ENCODE measurements at regions not wholly inside any gene's neighbourhood (a gene's known extent, or its start where the extent isn't known, plus 50 kb on each side); places are given as distances from the start of the nearest gene placed in this dataset.
"Not testable (repeated sequence)": the region's sequence is repeated elsewhere in the genome, so short reads cannot be mapped to it uniquely, and the experiment has no call there.

- H3K9ac ChIP-seq (ENCODE audit: low read depth in 1 of 2, low read length in 2 of 2), result no peak overlapping the region
- H3K9me3 ChIP-seq (ENCODE audit: control insufficient read depth in 2 of 2, low read length in 2 of 2), result peaks cover 0 to 2% of the 10 kb centered on the region in 2 donors
- no peaks in the 10 kb centered on the region for H3K36me3 ChIP-seq (ENCODE audit: control insufficient read depth in 2 of 2, insufficient read depth in 2 of 2, low read length in 2 of 2)
- H3K4me1 ChIP-seq (ENCODE audit: control insufficient read depth in 2 of 2, insufficient read depth in 2 of 2, low read length in 2 of 2), result no peaks in the 10 kb centered on the region
- no peak overlapping the region for H3K4me3 ChIP-seq (ENCODE audit: low read length in 2 of 2)
- no peak overlapping the region for H3K27ac ChIP-seq (ENCODE audit: low read depth in 2 of 2, low read length in 2 of 2)
- no peaks in the 10 kb centered on the region for H3K27me3 ChIP-seq (ENCODE audit: control insufficient read depth in 2 of 2, insufficient read depth in 2 of 2, low read length in 2 of 2)
Observed at GRCh38 chr4:160563552-160564282, 1460.8 kb downstream of the RAPGEF2 start.

DNA sequence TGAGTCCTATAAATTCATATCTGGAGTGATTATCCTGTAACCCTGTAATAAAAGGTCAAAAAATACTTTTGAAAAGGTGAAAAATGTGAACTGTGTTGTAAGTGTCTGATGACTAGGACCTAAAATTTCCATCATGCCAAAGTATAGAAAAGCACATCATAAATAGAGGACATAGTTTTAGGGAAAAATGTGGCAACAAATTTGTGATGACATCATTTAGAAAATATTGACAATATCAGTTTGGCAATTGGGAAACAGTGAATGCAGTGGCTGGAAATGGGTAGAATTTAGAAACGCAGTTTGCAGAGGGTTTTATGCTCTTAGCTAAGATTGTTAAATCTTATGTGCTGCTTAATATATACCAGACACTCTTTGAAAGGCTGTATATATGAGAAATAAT lies 1464.8 kb downstream of the RAPGEF2 start:
- Histone ChIP-seq H3K27ac (ENCODE audit: low read depth in 2 of 2, low read length in 2 of 2) (no peak overlapping the region), H3K9ac (ENCODE audit: low read depth in 1 of 2, low read length in 2 of 2) (no peak overlapping the region), H3K4me3 (ENCODE audit: low read length in 2 of 2) (no peak overlapping the region), H3K27me3 (ENCODE audit: control insufficient read depth in 2 of 2, insufficient read depth in 2 of 2, low read length in 2 of 2) (no peaks in the 10 kb centered on the region), H3K9me3 (ENCODE audit: control insufficient read depth in 2 of 2, low read length in 2 of 2) (no peaks in the 10 kb centered on the region), H3K4me1 (ENCODE audit: control insufficient read depth in 2 of 2, insufficient read depth in 2 of 2, low read length in 2 of 2) (no peaks in the 10 kb centered on the region), H3K36me3 (ENCODE audit: control insufficient read depth in 2 of 2, insufficient read depth in 2 of 2, low read length in 2 of 2) (no peaks in the 10 kb centered on the region)

GRCh38 chr4:160570271-160570670 lies 1467.4 kb downstream of the RAPGEF2 start:
- H3K27ac ChIP-seq (ENCODE audit: low read depth in 2 of 2, low read length in 2 of 2), result no peak overlapping the region
- no peaks in the 10 kb centered on the region for H3K4me1 ChIP-seq (ENCODE audit: control insufficient read depth in 2 of 2, insufficient read depth in 2 of 2, low read length in 2 of 2)
- H3K36me3 ChIP-seq (ENCODE audit: control insufficient read depth in 2 of 2, insufficient read depth in 2 of 2, low read length in 2 of 2), result no peaks in the 10 kb centered on the region
- no peak overlapping the region for H3K4me3 ChIP-seq (ENCODE audit: low read length in 2 of 2)
- H3K9me3 ChIP-seq (ENCODE audit: control insufficient read depth in 2 of 2, low read length in 2 of 2), result no peaks in the 10 kb centered on the region
- H3K27me3 ChIP-seq (ENCODE audit: control insufficient read depth in 2 of 2, insufficient read depth in 2 of 2, low read length in 2 of 2), result no peaks in the 10 kb centered on the region
- H3K9ac ChIP-seq (ENCODE audit: low read depth in 1 of 2, low read length in 2 of 2), result no peak overlapping the region

DNA sequence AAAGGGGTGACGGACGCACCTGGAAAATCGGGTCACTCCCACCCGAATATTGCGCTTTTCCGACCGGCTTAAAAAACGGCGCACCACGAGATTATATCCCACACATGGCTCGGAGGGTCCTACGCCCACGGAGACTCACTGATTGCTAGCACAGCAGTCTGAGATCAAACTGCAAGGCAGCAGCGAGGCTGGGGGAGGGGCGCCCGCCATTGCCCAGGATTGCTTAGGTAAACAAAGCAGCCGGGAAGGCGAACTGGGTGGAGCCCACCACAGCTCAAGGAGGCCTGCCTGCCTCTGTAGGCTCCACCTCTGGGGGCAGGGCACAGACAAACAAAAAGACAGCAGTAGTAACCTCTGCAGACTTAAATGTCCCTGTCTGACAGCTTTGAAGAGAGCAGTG lies 1471.4 kb downstream of the RAPGEF2 start:
- not testable (repeated sequence) for H3K27me3 ChIP-seq (ENCODE audit: control insufficient read depth in 2 of 2, insufficient read depth in 2 of 2, low read length in 2 of 2); H3K27ac ChIP-seq (ENCODE audit: low read depth in 2 of 2, low read length in 2 of 2); H3K9me3 ChIP-seq (ENCODE audit: control insufficient read depth in 2 of 2, low read length in 2 of 2); H3K4me1 ChIP-seq (ENCODE audit: control insufficient read depth in 2 of 2, insufficient read depth in 2 of 2, low read length in 2 of 2); H3K36me3 ChIP-seq (ENCODE audit: control insufficient read depth in 2 of 2, insufficient read depth in 2 of 2, low read length in 2 of 2); H3K9ac ChIP-seq (ENCODE audit: low read depth in 1 of 2, low read length in 2 of 2); H3K4me3 ChIP-seq (ENCODE audit: low read length in 2 of 2)

DNA sequence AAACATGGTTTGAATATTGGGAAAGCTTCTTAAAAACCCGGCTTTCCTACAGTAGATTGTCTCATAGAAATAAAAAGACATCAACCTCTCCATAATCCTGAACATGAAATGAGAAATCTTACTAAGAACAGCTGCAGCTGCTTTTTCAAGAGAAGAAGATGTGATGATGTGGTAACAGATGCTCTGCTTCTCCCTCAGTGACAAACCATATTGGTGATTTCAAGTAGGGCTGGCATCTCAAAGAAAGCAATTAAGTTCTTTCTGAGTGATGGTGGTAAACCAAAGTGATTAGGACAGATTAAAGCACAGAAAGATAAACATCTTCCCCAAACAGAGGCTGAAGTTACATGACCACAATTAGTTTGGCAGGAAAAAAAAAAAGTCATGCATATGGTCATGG lies 1477.7 kb downstream of the RAPGEF2 start:
- H3K27ac ChIP-seq (ENCODE audit: low read depth in 2 of 2, low read length in 2 of 2), result no peak overlapping the region

GRCh38 chr4:160592258-160592657 lies 1489.4 kb downstream of the RAPGEF2 start:
- Histone ChIP-seq H3K27me3 (ENCODE audit: control insufficient read depth in 2 of 2, insufficient read depth in 2 of 2, low read length in 2 of 2) (no peaks in the 10 kb centered on the region), H3K36me3 (ENCODE audit: control insufficient read depth in 2 of 2, insufficient read depth in 2 of 2, low read length in 2 of 2) (no peaks in the 10 kb centered on the region), H3K4me1 (ENCODE audit: control insufficient read depth in 2 of 2, insufficient read depth in 2 of 2, low read length in 2 of 2) (no peaks in the 10 kb centered on the region), H3K9ac (ENCODE audit: low read depth in 1 of 2, low read length in 2 of 2) (no peak overlapping the region), H3K9me3 (ENCODE audit: control insufficient read depth in 2 of 2, low read length in 2 of 2) (no peaks in the 10 kb centered on the region), H3K27ac (ENCODE audit: low read depth in 2 of 2, low read length in 2 of 2) (no peak overlapping the region), H3K4me3 (ENCODE audit: low read length in 2 of 2) (no peak overlapping the region)

More for the DNA sequence above, 1477.7 kb downstream of the RAPGEF2 start:
- Histone ChIP-seq H3K9me3 (ENCODE audit: control insufficient read depth in 2 of 2, low read length in 2 of 2) (no peaks in the 10 kb centered on the region), H3K4me1 (ENCODE audit: control insufficient read depth in 2 of 2, insufficient read depth in 2 of 2, low read length in 2 of 2) (no peaks in the 10 kb centered on the region), H3K27me3 (ENCODE audit: control insufficient read depth in 2 of 2, insufficient read depth in 2 of 2, low read length in 2 of 2) (no peaks in the 10 kb centered on the region), H3K4me3 (ENCODE audit: low read length in 2 of 2) (no peak overlapping the region), H3K36me3 (ENCODE audit: control insufficient read depth in 2 of 2, insufficient read depth in 2 of 2, low read length in 2 of 2) (no peaks in the 10 kb centered on the region), H3K9ac (ENCODE audit: low read depth in 1 of 2, low read length in 2 of 2) (no peak overlapping the region)

GRCh38 chr4:160595646-160596045 lies 1492.8 kb downstream of the RAPGEF2 start:
- Histone ChIP-seq H3K27ac (ENCODE audit: low read depth in 2 of 2, low read length in 2 of 2) (no peak overlapping the region), H3K9me3 (ENCODE audit: control insufficient read depth in 2 of 2, low read length in 2 of 2) (no peaks in the 10 kb centered on the region), H3K36me3 (ENCODE audit: control insufficient read depth in 2 of 2, insufficient read depth in 2 of 2, low read length in 2 of 2) (no peaks in the 10 kb centered on the region), H3K4me1 (ENCODE audit: control insufficient read depth in 2 of 2, insufficient read depth in 2 of 2, low read length in 2 of 2) (no peaks in the 10 kb centered on the region), H3K9ac (ENCODE audit: low read depth in 1 of 2, low read length in 2 of 2) (no peak overlapping the region), H3K4me3 (ENCODE audit: low read length in 2 of 2) (no peak overlapping the region), H3K27me3 (ENCODE audit: control insufficient read depth in 2 of 2, insufficient read depth in 2 of 2, low read length in 2 of 2) (no peaks in the 10 kb centered on the region)

DNA sequence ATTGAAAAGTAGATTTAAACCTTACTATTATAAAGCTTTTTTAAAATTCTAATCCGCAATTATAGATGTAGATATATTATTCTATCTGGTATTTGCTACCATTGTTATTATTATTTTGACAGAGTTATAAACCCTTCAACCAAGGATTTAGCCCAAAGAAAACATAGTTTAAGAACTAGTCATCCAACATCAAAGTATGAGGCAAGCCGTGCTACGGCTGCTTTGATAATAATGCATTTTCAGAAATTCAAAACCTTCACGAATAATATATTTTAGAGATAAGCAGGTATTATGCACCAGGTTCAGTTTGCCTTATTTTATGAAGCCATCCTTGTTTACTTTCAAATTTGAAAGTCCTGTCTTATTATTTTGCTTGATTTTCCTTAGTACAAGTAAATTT lies 1501.7 kb downstream of the RAPGEF2 start:
- H3K27me3 ChIP-seq (ENCODE audit: control insufficient read depth in 2 of 2, insufficient read depth in 2 of 2, low read length in 2 of 2), result no peaks in the 10 kb centered on the region
- no peak overlapping the region for H3K9ac ChIP-seq (ENCODE audit: low read depth in 1 of 2, low read length in 2 of 2)
- H3K4me1 ChIP-seq (ENCODE audit: control insufficient read depth in 2 of 2, insufficient read depth in 2 of 2, low read length in 2 of 2), result no peaks in the 10 kb centered on the region
- H3K36me3 ChIP-seq (ENCODE audit: control insufficient read depth in 2 of 2, insufficient read depth in 2 of 2, low read length in 2 of 2), result no peaks in the 10 kb centered on the region
- H3K9me3 ChIP-seq (ENCODE audit: control insufficient read depth in 2 of 2, low read length in 2 of 2), result no peaks in the 10 kb centered on the region
- no peak overlapping the region for H3K27ac ChIP-seq (ENCODE audit: low read depth in 2 of 2, low read length in 2 of 2)
- H3K4me3 ChIP-seq (ENCODE audit: low read length in 2 of 2), result no peak overlapping the region

GRCh38 chr4:160611181-160611580 lies 1508.3 kb downstream of the RAPGEF2 start:
- Histone ChIP-seq H3K36me3 (ENCODE audit: control insufficient read depth in 2 of 2, insufficient read depth in 2 of 2, low read length in 2 of 2) (no peaks in the 10 kb centered on the region), H3K27ac (ENCODE audit: low read depth in 2 of 2, low read length in 2 of 2) (no peak overlapping the region), H3K4me1 (ENCODE audit: control insufficient read depth in 2 of 2, insufficient read depth in 2 of 2, low read length in 2 of 2) (no peaks in the 10 kb centered on the region), H3K4me3 (ENCODE audit: low read length in 2 of 2) (no peak overlapping the region), H3K9ac (ENCODE audit: low read depth in 1 of 2, low read length in 2 of 2) (no peak overlapping the region), H3K27me3 (ENCODE audit: control insufficient read depth in 2 of 2, insufficient read depth in 2 of 2, low read length in 2 of 2) (no peaks in the 10 kb centered on the region), H3K9me3 (ENCODE audit: control insufficient read depth in 2 of 2, low read length in 2 of 2) (no peaks in the 10 kb centered on the region)

DNA sequence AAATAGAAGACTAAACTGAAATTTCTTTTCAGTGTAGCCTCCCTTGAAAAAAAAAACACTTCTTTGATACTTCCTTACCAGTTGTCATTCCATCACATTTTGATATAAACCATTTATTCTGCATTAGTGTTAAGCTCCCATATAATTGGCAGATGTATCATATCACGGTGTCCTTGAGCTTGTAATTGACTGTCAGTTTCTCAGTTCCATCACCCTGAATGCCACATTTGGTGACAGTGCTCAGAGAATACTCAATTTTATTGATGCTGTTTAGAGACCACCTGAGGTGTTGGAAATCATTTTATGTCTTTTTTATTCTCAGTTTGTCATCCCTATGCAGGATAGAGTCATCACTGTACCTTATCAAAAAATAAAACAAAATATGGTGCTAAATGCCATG lies 1528.2 kb downstream of the RAPGEF2 start:
- H3K36me3 ChIP-seq (ENCODE audit: control insufficient read depth in 2 of 2, insufficient read depth in 2 of 2, low read length in 2 of 2), result no peaks in the 10 kb centered on the region
- H3K9me3 ChIP-seq (ENCODE audit: control insufficient read depth in 2 of 2, low read length in 2 of 2), result no peaks in the 10 kb centered on the region
- no peak overlapping the region for H3K9ac ChIP-seq (ENCODE audit: low read depth in 1 of 2, low read length in 2 of 2)
- no peak overlapping the region for H3K27ac ChIP-seq (ENCODE audit: low read depth in 2 of 2, low read length in 2 of 2)
- H3K4me3 ChIP-seq (ENCODE audit: low read length in 2 of 2), result no peak overlapping the region
- no peaks in the 10 kb centered on the region for H3K27me3 ChIP-seq (ENCODE audit: control insufficient read depth in 2 of 2, insufficient read depth in 2 of 2, low read length in 2 of 2)
- no peaks in the 10 kb centered on the region for H3K4me1 ChIP-seq (ENCODE audit: control insufficient read depth in 2 of 2, insufficient read depth in 2 of 2, low read length in 2 of 2)

DNA sequence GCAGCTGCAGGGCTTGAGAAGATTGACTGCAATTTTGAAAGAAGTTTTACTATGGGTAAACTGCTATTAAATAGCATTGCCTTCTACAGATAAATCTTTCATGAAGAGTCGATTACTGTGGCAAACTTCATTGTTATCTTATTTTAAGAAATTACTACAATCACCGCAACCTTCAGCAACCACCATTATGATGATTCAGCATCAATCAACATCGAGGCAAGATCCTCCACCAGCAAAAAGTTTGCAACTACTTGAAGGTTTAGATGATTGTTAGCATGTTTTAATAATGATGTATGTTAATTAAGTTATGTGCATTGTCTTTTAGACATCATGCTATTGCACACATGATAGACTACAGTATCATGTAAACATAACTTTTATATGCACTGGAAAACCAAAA lies 1511.0 kb downstream of the FSTL5 start:
- no peaks in the 10 kb centered on the region for H3K9me3 ChIP-seq (ENCODE audit: control insufficient read depth in 2 of 2, low read length in 2 of 2)
- no peak overlapping the region for H3K9ac ChIP-seq (ENCODE audit: low read depth in 1 of 2, low read length in 2 of 2)
- no peak overlapping the region for H3K4me3 ChIP-seq (ENCODE audit: low read length in 2 of 2)
- no peaks in the 10 kb centered on the region for H3K36me3 ChIP-seq (ENCODE audit: control insufficient read depth in 2 of 2, insufficient read depth in 2 of 2, low read length in 2 of 2)
- H3K27ac ChIP-seq (ENCODE audit: low read depth in 2 of 2, low read length in 2 of 2), result no peak overlapping the region
- H3K4me1 ChIP-seq (ENCODE audit: control insufficient read depth in 2 of 2, insufficient read depth in 2 of 2, low read length in 2 of 2), result no peaks in the 10 kb centered on the region
- H3K27me3 ChIP-seq (ENCODE audit: control insufficient read depth in 2 of 2, insufficient read depth in 2 of 2, low read length in 2 of 2), result no peaks in the 10 kb centered on the region

All from mucosa of rectum (tissue), 2 donors.